HG02981 (cell line): ENCODE measurements at regions not wholly inside any gene's neighbourhood (a gene's known extent, or its start where the extent isn't known, plus 50 kb on each side); places are given as distances from the start of the nearest gene placed in this dataset.

ENCODE experiments used
- ATAC-seq: cut with Tn5 transposase; IDR thresholded peaks from one replicate; pipeline ENCODE4 v1.9.1; 2021; ENCODE audit warnings: mild to moderate bottlenecking, moderate library complexity; ENCODE audit not compliant: unreplicated experiment

- no peak for ATAC-seq
These were observed 188.7 kb upstream of the APCDD1 start for GRCh38 chr18:10265560-10266333.

- ATAC-seq, result no peak
These were observed 188.2 kb upstream of the APCDD1 start for GRCh38 chr18:10266334-10266590.

DNA sequence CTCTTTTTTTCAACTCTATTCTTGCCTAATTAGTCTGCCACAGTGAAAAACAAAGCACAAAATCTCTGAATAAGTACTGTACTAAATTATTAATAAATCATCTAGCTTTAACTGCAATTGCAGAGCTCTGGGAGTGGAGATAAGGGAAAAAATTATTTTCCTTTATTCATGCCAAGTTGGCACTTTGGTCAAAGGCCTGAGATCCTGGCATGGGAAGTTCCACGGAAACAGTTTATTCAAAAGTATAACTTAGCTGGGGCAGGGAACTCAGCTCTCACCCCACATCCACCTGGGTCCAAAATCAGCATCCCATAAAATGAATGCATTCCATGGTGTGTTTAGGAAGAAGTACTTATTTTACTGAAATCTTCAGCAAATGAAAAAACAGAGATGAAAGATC is 185.2 kb upstream of the APCDD1 start:
- no peak for ATAC-seq

DNA sequence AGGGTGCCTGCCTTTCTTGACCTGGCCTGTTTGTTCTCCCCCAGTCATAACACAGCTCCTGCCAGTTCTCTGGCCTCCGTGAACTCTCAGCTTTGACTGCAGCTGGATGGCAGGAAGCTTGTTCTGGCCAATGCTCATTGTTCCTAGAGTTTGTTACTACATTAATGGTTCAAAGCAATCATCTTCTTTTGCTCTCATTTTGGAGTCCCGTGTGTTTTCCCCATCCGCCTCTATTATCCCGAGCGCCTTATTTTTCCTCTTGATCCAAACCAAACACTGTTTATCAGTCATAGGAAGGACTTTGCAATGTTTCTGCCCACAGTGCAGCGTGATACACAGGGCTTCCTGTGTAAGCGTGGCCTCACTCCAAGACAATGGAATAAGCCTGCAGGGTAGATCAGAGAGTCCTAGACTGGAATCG is 184.3 kb upstream of the APCDD1 start:
- ATAC-seq, result no peak

- no peak for ATAC-seq
These were observed 183.0 kb upstream of the APCDD1 start for GRCh38 chr18:10271481-10271880.

GRCh38 chr18:10274301-10274700 is 180.1 kb upstream of the APCDD1 start:
- ATAC-seq, result no peak

DNA sequence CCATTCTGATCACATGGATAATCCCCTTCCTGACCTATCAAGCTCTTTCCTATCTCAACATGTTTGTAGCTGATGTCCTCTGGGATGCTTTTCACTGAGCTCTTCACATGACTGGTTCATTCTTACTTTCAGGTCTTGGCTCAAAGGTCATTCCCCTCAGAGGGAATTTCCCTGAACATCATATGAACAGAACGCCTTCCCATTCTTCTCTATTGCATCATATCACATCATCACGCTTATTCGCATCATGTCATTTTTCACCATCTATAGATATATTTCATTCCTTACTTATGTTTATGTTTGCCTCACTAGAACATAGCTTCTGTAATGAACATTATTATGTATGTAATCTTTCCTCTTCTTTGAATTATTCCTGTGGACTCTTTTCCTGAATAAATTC is 178.9 kb upstream of the APCDD1 start:
- no peak for ATAC-seq

- no peak for ATAC-seq
These were observed 176.2 kb upstream of the APCDD1 start for GRCh38 chr18:10278265-10278664.

- no peak for ATAC-seq
These were observed 175.0 kb upstream of the APCDD1 start for GRCh38 chr18:10279471-10279870.

GRCh38 chr18:10279905-10280644 is 174.4 kb upstream of the APCDD1 start:
- no peak for ATAC-seq

DNA sequence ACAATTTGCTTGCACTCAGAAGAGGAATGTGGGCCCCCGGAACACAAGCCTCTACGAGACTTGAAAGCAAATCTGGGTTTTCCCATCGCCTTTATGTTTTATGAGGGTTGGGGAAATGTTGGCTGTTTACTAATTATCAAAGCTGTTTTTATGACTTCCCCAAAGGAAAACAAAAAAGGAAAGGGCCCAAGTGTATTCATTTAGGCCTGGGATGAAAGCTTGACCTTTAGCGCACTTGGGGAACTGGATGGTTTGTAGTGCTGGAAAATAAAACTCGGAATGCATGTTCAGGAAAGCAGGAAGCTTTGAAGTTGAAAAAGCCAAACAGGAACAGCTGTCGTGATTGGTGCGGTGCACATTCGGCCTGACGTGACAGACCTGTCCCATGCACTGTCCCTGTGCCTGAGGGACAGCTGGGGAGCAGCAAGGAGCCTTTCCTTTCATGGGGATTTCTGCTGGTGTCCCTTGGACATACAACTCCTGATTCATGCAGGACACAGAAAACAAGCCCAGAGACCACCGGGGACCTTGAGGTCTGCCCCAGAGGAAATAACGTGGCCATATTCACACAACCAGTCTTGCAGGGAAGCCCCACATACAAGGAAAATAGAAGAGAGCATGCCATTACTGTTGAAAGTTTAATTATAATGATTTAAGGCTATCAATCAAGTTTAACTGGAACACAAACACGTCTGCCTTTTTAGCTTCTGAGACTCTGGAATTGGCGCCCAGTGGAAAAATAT is 169.7 kb upstream of the APCDD1 start:
- no peak for ATAC-seq

DNA sequence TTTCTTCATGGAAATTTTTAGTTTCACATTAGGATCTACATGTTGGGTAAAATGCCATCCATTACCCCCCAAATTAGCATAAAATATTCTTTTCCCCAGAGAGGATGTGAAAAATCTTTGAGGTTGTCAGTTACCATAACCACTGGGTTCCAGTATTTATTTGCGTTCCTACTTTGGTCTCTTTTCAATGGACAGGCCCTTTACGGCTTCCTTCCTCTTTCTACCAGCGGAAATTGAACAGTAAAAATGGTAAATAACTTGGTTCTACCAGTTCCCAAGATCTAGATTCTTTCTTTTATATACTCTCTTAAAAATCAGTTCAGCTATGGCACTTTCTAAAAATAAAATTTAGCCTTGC is 169.2 kb upstream of the APCDD1 start:
- no peak for ATAC-seq

GRCh38 chr18:10286580-10287150 is 167.8 kb upstream of the APCDD1 start:
- ATAC-seq, result no peak

DNA sequence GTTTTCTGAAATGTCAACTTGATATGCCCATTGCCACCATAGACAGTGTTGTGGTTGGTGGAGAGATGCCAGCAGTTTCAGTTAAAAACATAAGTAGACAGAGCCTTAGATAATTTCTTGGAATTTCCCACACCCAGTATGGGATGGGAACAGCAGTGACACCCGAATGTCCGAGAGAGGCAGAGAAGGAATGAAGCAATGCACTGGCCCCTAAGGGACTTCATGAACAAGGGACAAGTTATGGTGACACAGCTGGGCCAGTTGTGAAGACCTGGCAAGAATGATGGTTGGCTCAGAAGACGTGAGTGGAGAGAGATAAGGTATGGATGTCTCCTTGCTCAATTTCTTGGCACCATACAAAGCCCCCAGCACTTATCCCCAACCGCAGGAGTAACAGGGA is 165.2 kb upstream of the APCDD1 start:
- ATAC-seq, result no peak

- no peak for ATAC-seq
These were observed 164.3 kb upstream of the APCDD1 start for GRCh38 chr18:10289951-10290637.

DNA sequence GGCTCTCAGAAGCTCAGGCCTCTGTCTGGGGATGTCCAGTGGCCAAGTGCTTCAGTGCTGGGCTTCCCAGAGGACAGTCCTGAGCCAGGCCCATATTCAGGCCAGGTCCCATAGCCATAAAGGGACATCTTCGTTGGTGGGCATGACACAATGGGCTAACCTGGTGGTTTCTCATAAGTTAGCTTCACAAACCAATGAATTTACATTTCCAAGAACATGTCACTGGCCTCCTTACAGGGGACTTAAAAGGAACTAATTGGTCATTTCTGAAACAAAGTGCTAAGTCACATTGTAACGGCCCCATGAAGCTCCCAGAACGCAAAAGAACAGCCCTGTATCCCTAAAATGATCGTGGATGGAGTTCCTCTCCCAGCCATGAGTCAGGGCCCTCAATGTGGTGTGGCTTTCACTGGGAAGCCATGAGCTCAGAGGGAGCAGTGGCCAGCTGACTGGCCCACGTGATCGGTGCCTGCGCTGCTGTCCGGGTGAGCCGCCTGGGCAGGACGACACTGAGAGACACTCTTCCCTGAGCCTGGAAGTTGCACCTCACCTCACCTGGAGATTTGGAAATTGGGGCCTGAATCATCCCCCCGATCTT is 163.7 kb upstream of the APCDD1 start:
- ATAC-seq, result no peak

DNA sequence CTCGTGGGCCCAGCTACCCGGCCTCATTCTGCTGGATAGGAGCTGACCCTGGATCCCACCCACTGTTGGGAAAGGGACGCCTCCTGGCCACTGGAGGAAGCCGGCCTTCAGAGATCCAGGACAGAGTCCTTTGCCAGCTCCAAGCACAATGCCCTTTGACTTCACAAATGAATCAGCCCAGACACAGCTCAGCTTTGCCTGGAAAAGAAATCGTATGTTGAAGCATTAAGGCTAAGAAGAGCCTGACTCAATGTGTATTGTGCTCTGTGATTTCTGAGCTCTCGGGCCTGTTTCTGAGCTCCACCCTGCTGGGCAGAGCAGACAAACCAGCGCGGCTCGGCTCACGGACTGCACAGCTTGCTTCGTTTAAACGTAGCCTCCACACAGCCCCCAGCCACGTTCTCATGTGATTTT is 162.9 kb upstream of the APCDD1 start:
- no peak for ATAC-seq

- ATAC-seq, result no peak
These were observed 160.5 kb upstream of the APCDD1 start for GRCh38 chr18:10293966-10294365.

DNA sequence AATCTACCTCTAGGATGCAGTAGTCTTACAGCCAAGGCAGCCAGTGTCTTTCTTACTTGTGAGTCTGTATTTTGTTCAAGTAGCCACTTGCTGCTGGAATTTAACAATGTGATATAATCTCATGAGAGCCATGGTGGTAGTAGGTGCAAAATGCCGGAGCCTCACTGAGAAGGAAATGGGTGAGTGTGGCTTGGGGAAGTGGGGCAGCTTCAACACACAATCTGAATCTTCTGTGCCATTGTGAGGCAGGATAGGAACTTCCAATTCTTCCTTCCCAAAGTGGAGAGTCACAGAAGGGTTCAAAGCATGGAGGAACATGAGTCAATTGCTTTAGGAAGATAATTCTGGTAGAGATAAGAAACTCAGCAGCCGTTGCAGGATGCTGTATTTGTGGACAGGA is 158.7 kb upstream of the APCDD1 start:
- ATAC-seq, result no peak

DNA sequence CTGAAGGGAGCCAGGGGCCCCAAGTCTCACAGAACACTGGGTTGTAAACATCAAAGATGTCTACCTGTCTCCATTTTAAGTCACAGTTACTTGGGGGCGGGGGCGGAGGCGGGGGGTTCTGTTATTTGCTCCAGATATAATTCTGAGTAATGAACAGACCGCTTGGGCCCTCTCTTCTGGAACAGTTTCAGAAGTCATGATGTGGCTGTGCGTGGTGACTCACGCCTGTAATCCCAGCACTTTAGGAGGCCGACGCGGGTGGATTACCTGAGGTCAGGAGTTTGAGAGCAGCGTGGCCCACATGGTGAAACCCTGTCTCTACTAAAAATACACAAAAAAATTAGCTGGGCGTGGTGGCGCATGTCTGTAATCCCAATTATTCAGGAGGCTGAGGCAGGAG is 157.9 kb upstream of the APCDD1 start:
- no peak for ATAC-seq

GRCh38 chr18:10297086-10297485 is 157.3 kb upstream of the APCDD1 start:
- no peak for ATAC-seq
